Upper lobe of left lung (tissue), 6 donors: ENCODE measurements at regions not wholly inside any gene's neighbourhood (a gene's known extent, or its start where the extent isn't known, plus 50 kb on each side); places are given as distances from the start of the nearest gene placed in this dataset.

ENCODE experiments used
- ATAC-seq, 2 donors: fragments of 200-7000 bp; cut with Tn5 transposase; one replicate each; pipeline ENCODE4 v1.9.1; 2022; ENCODE audit warnings: mild to moderate bottlenecking in 2 of 2, moderate library complexity in 2 of 2; ENCODE audit not compliant: low FRiP score in 2 of 2
- DNase-seq, 2 donors: peaks; one replicate each; pipeline ENCODE4 v3.0.0-alpha.2; 2019 to 2020
- H3K27ac ChIP-seq, 4 donors: fragments of 200-600 bp; sonication (generic); one replicate each; pipeline ENCODE4 v1.5.1; 2016 to 2019
- H3K27me3 ChIP-seq, 4 donors: fragments of 200-600 bp; sonication (generic); one replicate each; pipeline ENCODE4 v1.5.1; 2017 to 2019
- H3K36me3 ChIP-seq, 4 donors: fragments of 200-600 bp; sonication (generic); one replicate each; pipeline ENCODE4 v1.5.1; 2016 to 2019
- H3K4me1 ChIP-seq, 4 donors: fragments of 200-600 bp; sonication (generic); one replicate each; pipeline ENCODE4 v1.5.1; 2018 to 2019
- H3K4me3 ChIP-seq, 4 donors: fragments of 200-600 bp; sonication (generic); one replicate each; pipeline ENCODE4 v1.5.1; 2017 to 2019; ENCODE audit warnings: mild to moderate bottlenecking in 2 of 4, moderate library complexity in 1 of 4
- H3K9me3 ChIP-seq, 4 donors: fragments of 200-600 bp; sonication (generic); one replicate each; pipeline ENCODE4 v1.5.1; 2018 to 2019
- CTCF ChIP-seq, 6 experiments: fragments of 450-650 bp in 4 of 6; fragments of 200-600 bp in 2 of 6; sonication (generic) in 2 of 6; IDR thresholded peaks; one replicate each; pipeline ENCODE4 v1.5.1; 2016 to 2019; ENCODE audit warnings: antibody characterized with exemption in 6 of 6
- EP300 ChIP-seq, 4 donors: sonication (generic); formaldehyde crosslinking; IDR thresholded peaks; one replicate each; pipeline ENCODE4 v1.5.1; 2017; ENCODE audit warnings: antibody characterized with exemption in 4 of 4, control low read depth in 2 of 4
- POLR2A ChIP-seq, 4 donors: fragments of 450-650 bp; IDR thresholded peaks; one replicate each; pipeline ENCODE4 v1.5.1; 2016 to 2017; ENCODE audit warnings: antibody characterized with exemption in 4 of 4, mild to moderate bottlenecking in 2 of 4
- POLR2AphosphoS5 ChIP-seq, 2 donors: sonication (generic); formaldehyde crosslinking; IDR thresholded peaks; one replicate each; pipeline ENCODE4 v1.5.1; 2017; ENCODE audit warnings: antibody characterized with exemption in 2 of 2
- WGBS, 2 donors: methylation state at CpG; one replicate each; pipeline ENCODE4 v1.1.5; 2017 to 2018; 5-methylcytosine and 5-hydroxymethylcytosine counted together
- donor health status: DM: no; HTN: no; CAD: no; lungs with moderate emphysema.
- donor health status: DM: no; HTN: yes; CAD: no; lungs with severe emphysema.

GRCh38 chr13:105948143-105948542 lies 587.3 kb downstream of the EFNB2 start:
- Histone ChIP-seq H3K9me3 (no peaks in the 10 kb centered on the region), H3K4me1 (no peaks in the 10 kb centered on the region), H3K36me3 (no peaks in the 10 kb centered on the region), H3K27ac (no peak overlapping the region), H3K27me3 (no peaks in the 10 kb centered on the region), H3K4me3 (no peak overlapping the region)
- ATAC-seq: no peak
- DNase-seq: no peak
- no peak for TF ChIP-seq POLR2A (IDR thresholded peaks at IDR 0.05)
- TF ChIP-seq EP300 (IDR thresholded peaks at IDR 0.05): no peak
- TF ChIP-seq CTCF (IDR thresholded peaks at IDR 0.05): no peak
- TF ChIP-seq POLR2AphosphoS5 (IDR thresholded peaks at IDR 0.05): no peak
- 68 to 77% methylated on average over 3 of the region's 3 CpGs for WGBS, 2 donors

GRCh38 chr13:105940882-105941281 lies 594.6 kb downstream of the EFNB2 start:
- Histone ChIP-seq H3K4me3 (no peak overlapping the region), H3K4me1 (no peaks in the 10 kb centered on the region), H3K27me3 (no peaks in the 10 kb centered on the region), H3K9me3 (no peaks in the 10 kb centered on the region), H3K27ac (no peak overlapping the region), H3K36me3 (no peaks in the 10 kb centered on the region)
- ATAC-seq (no peak), DNase-seq (no peak)
- 92 to 100% methylated on average over 1 of the region's 1 CpG for WGBS, 2 donors
- TF ChIP-seq POLR2AphosphoS5 (IDR thresholded peaks at IDR 0.05): no peak
- TF ChIP-seq CTCF (IDR thresholded peaks at IDR 0.05): no peak
- TF ChIP-seq EP300 (IDR thresholded peaks at IDR 0.05): no peak
- no peak for TF ChIP-seq POLR2A (IDR thresholded peaks at IDR 0.05)

GRCh38 chr13:105937451-105937850 lies 598.0 kb downstream of the EFNB2 start:
- Histone ChIP-seq H3K27ac (no peak overlapping the region), H3K36me3 (no peaks in the 10 kb centered on the region), H3K27me3 (no peaks in the 10 kb centered on the region), H3K4me1 (no peaks in the 10 kb centered on the region), H3K9me3 (no peaks in the 10 kb centered on the region), H3K4me3 (no peak overlapping the region)
- WGBS, 2 donors: 74% methylated on average over 4 of the region's 4 CpGs
- ATAC-seq (no peak), DNase-seq (no peak)
- TF ChIP-seq POLR2AphosphoS5 (IDR thresholded peaks at IDR 0.05) (no peak), CTCF (IDR thresholded peaks at IDR 0.05) (no peak), EP300 (IDR thresholded peaks at IDR 0.05) (no peak)

- Histone ChIP-seq H3K4me3 (no peak overlapping the region), H3K27ac (no peak overlapping the region), H3K4me1 (no peaks in the 10 kb centered on the region), H3K9me3 (no peaks in the 10 kb centered on the region), H3K27me3 (no peaks in the 10 kb centered on the region), H3K36me3 (no peaks in the 10 kb centered on the region)
- 91 to 94% methylated on average over 5 of the region's 5 CpGs for WGBS, 2 donors
- TF ChIP-seq POLR2AphosphoS5 (IDR thresholded peaks at IDR 0.05) (no peak), POLR2A (IDR thresholded peaks at IDR 0.05) (no peak), EP300 (IDR thresholded peaks at IDR 0.05) (no peak)
- no peak for ATAC-seq
- no peak for DNase-seq
Measured at GRCh38 chr13:105936816-105937215, 598.6 kb downstream of the EFNB2 start.

GRCh38 chr13:105929505-105929904 lies 606.0 kb downstream of the EFNB2 start:
- no peak for ATAC-seq
- no peaks in the 10 kb centered on the region for H3K36me3 ChIP-seq
- H3K27ac ChIP-seq: no peak overlapping the region
- no peaks in the 10 kb centered on the region for H3K27me3 ChIP-seq
- no peak overlapping the region for H3K4me3 ChIP-seq
- TF ChIP-seq POLR2AphosphoS5 (IDR thresholded peaks at IDR 0.05) (no peak), POLR2A (IDR thresholded peaks at IDR 0.05) (no peak), CTCF (IDR thresholded peaks at IDR 0.05) (no peak), EP300 (IDR thresholded peaks at IDR 0.05) (no peak)
- H3K9me3 ChIP-seq: no peaks in the 10 kb centered on the region
- DNase-seq: no peak
- WGBS, 2 donors: 85 to 88% methylated on average over 4 of the region's 4 CpGs
- no peaks in the 10 kb centered on the region for H3K4me1 ChIP-seq
